HG02840 (cell line): ENCODE measurements at regions not wholly inside any gene's neighbourhood (a gene's known extent, or its start where the extent isn't known, plus 50 kb on each side); places are given as distances from the start of the nearest gene placed in this dataset.
A peak's percentile ranks its signal among the peaks of the same experiment; 100 is the strongest.
"Not testable (repeated sequence)": the region's sequence is repeated elsewhere in the genome, so short reads cannot be mapped to it uniquely, and the experiment has no call there.

Source experiments
- ATAC-seq: cut with Tn5 transposase; IDR thresholded peaks from one replicate; pipeline ENCODE4 v1.9.1; 2021; ENCODE audit warnings: mild to moderate bottlenecking, moderate library complexity, moderate number of reproducible peaks; ENCODE audit not compliant: unreplicated experiment, low FRiP score

GRCh38 chr1:206256935-206257334 is 53.6 kb downstream of the SRGAP2 start:
- peak; percentile 89 for ATAC-seq

GRCh38 chr1:206261473-206261872 is 58.1 kb downstream of the SRGAP2 start:
- ATAC-seq, result not testable (repeated sequence)

GRCh38 chr1:206262424-206262823 is 59.1 kb downstream of the SRGAP2 start:
- ATAC-seq, result not testable (repeated sequence)

- ATAC-seq, result not testable (repeated sequence)
Observed at GRCh38 chr1:206264916-206265315, 61.6 kb downstream of the SRGAP2 start.

GRCh38 chr1:206271153-206271552 is 67.8 kb downstream of the SRGAP2 start:
- not testable (repeated sequence) for ATAC-seq

GRCh38 chr1:206273104-206273503 is 69.8 kb downstream of the SRGAP2 start:
- not testable (repeated sequence) for ATAC-seq

GRCh38 chr1:206276143-206276542 is 72.8 kb downstream of the SRGAP2 start:
- not testable (repeated sequence) for ATAC-seq

- not testable (repeated sequence) for ATAC-seq
Observed at GRCh38 chr1:206278683-206279082, 75.3 kb downstream of the SRGAP2 start.

- not testable (repeated sequence) for ATAC-seq
Observed at GRCh38 chr1:206280683-206281082, 77.3 kb downstream of the SRGAP2 start.

GRCh38 chr1:206281912-206282654 is 78.7 kb downstream of the SRGAP2 start:
- not testable (repeated sequence) for ATAC-seq

GRCh38 chr1:206285024-206285960 is 82.0 kb downstream of the SRGAP2 start:
- ATAC-seq, result not testable (repeated sequence)

- ATAC-seq, result not testable (repeated sequence)
Observed at GRCh38 chr1:206287759-206288158, 84.4 kb downstream of the SRGAP2 start.

GRCh38 chr1:206288453-206288852 is 85.1 kb downstream of the SRGAP2 start:
- ATAC-seq, result not testable (repeated sequence)

GRCh38 chr1:206297145-206298031 is 94.0 kb downstream of the SRGAP2 start:
- not testable (repeated sequence) for ATAC-seq

- ATAC-seq, result not testable (repeated sequence)
Observed at GRCh38 chr1:206298032-206298392, 94.7 kb downstream of the SRGAP2 start.

- not testable (repeated sequence) for ATAC-seq
Observed at GRCh38 chr1:206299181-206299791, 95.9 kb downstream of the SRGAP2 start.

- not testable (repeated sequence) for ATAC-seq
Observed at GRCh38 chr1:206299942-206300341, 96.6 kb downstream of the SRGAP2 start.

- ATAC-seq, result not testable (repeated sequence)
Observed at GRCh38 chr1:206302056-206302455, 98.7 kb downstream of the SRGAP2 start.

- ATAC-seq, result not testable (repeated sequence)
Observed at GRCh38 chr1:206307442-206307841, 104.1 kb downstream of the SRGAP2 start.

- ATAC-seq, result not testable (repeated sequence)
Observed at GRCh38 chr1:206310948-206311347, 107.6 kb downstream of the SRGAP2 start.
